ENCODE measurements at regions not wholly inside any gene's neighbourhood (a gene's known extent, or its start where the extent isn't known, plus 50 kb on each side); places are given as distances from the start of the nearest gene placed in this dataset.

DNA sequence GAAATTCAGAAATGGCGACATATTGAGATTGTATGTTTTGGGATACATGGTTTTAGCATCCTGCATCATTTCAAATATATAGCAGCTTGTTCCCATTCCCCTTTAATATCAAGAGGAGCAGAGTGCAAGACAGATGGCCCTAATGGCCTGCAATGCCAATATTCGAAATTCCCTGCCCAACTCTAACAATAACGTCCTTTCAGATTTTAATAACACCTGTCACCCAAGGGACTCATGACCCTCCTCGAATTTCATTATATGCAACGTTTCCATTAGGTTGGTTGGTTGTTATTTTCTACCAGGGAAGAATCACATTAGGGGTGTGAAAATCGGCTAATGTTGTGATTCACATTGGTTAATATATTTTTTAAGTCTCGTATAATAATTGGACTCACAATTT is 170.0 kb downstream of the TNFSF13B start:
- DNase-seq, result no peak

DNA sequence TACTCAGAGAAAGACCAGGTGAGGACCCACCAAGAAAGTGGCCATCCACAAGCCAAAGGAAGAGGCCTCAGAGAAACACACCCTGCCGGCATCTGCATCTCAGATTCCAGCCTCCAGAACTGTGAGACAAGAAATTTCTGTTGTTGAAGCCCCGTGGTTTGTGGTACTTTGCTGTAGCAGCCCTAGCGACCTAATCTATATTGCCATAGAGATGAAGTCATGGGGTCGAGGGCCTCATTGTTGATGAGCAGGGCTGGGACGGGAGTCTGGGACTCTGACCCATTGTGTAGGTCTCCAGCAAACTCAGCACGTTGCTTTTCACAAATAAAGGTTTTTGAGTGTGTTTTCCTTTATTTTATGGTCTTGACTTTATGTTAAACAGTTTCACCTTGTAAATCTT is 174.9 kb downstream of the TNFSF13B start:
- DNase-seq, result no peak

DNA sequence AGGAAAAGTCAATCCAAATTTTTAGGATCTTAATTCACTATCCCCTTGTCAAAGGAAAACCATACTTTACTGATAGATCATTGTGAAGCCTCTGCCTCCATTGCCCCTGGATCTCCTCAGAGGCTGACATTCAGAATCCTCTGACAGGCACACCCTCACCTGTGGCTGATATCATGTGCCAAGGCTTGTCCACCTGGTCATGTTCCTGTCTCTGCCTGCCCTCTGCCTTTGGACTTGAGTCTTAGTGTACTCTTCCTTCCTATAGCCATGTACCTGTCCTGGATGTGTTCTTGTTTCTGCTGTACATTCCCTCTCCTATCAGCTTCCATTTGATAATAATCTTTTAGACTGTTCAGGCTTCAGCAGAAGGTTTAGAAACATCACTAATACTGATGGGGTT is 179.4 kb downstream of the TNFSF13B start:
- DNase-seq, result no peak

DNA sequence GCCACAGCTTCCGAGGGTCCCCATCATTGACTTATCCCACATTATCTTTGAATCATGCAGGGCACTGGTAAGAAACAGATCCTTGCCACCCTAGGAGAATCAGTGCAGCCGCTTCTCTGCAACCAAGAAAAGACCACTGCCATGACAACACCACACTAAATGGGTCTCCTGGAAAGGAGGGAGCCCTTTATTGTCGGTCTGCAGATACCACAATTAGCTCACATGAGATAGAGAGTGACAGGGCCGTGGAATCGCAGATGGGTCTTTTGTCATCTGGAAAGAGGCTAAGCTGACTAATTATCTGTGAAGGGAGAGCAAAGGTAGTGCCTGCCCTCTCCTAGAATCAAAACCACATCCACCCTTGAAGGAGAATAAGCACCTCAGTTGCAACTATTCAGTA is 178.3 kb upstream of the MYO16 start:
- DNase-seq, result no peak

DNA sequence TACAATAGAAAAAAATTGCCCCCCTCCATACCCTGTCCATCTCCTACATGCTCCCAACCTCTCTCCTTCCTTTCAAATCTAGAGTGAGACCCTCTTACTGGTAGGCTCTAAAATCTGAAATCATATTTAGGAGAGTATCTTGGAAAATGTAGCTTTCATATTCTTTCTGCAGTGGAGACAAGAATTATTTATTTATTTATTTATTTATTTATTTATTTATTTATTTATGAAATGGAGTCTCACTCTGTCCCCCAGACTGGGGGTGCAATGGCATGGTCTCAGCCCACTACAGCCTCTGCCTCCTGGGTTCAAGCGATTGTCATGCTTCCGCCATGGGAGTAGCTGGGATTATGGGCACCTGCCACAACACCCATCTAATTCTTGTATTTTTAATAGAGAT is 174.1 kb upstream of the MYO16 start:
- no peak for DNase-seq

DNA sequence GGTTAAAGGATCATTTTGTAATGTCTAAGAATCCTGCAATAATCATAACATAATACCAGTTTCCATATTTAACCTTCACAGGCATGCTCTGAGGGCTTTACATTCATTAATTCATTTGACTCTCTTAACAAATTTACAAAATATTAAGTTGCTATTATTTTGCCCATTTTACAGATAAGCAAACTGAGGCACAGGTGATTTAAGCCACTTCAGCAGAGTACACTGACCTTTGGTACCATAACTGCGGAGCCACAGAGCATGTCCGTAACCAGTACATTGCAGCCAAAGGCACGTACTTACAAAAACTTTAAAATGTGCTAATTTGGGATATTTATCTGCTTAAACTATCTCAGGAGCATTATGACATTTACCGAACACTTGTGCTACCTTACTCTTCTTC is 169.4 kb upstream of the MYO16 start:
- no peak for DNase-seq

DNA sequence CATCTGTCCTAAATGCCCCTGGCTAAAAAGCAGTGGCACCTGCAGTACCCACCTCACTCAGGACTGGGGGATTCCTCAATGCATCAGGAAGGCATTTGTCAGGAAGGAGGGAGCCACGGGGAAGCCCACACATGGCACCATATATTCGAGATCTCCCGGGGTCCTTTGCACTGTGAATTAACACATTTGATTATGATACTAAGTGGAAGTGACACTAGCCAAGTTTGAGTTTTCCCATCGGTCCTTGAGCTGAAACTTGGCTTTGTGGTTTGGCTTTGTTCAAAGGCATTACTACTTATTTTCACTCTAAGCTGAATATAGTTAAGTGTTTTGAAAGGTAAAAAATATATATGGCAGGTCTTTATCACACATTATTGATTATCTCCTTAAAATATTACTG is 168.7 kb upstream of the MYO16 start:
- no peak for DNase-seq

DNA sequence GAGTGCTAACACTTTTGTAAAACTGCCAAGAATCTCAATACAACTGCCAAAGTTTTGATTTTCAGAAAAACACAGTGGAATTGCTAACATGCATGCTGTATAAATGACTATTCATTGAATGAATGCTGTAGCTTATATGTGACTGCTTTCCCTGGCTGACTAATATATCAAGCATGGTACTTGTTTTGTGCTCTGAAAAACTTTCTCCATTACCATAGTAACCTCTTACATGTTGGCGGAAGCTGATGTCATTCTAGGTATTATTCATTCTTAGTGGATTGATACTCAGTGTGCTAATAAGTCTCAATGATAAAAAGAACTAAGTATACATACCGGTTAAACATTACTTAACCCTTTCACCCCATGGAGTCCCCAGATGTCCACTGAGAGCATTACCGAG is 166.1 kb upstream of the MYO16 start:
- no peak for DNase-seq

DNA sequence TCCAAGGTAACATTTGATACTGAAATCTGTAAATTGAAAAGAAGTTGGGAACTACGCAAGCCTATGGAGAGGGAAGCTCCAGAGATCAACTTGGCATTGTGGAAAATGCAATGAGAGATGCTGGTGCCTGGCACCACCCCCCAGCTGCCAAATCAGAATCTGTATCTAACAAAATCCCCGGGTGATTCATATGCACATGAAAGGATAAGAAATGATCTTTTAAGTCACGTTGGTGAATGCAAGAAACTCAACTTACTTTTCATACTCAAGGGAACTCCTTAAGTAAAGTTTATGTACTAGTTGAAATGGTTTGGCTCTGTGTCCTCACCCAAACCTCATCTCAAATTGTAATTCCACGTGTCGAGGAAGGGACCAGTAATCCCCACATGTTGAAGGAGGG is 158.5 kb upstream of the MYO16 start:
- no peak for DNase-seq

DNA sequence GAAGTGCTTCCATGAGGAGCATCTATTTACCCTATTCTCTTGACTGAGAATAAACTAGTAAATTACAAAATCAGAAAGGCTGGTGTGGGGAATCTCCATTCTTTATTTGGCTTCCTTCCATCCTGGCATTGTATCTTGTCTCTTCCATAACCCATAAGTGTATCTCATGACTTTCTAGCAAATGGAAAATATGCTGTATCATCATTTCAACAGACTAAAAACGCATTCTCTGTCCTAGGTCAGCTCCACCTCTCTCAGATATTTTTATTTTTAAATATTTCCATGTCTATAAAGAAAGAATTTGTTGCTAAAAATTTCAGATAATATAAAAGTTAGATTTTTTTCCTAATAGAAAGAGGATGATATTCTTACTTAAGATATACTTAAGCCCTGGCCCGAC is 154.2 kb upstream of the MYO16 start:
- DNase-seq, result no peak

DNA sequence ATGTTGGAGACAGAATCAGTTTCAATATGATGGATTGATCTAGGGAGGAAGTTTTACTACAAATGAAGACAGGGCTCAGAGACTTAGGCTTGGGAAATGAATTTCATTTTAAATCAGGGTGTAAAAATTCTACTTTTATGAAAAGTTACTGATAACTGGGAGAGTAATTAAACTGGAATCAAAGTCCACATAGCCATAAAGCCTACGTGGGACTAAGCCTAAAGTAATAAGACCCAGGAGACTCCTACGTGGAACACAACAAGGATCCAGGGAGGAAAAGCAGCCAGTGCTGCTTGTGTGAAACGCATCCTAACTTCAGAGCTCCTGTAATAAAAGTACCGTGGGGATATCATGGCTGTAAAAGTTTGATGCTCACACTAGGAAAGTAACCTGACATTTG is 152.0 kb upstream of the MYO16 start:
- DNase-seq, result no peak

DNA sequence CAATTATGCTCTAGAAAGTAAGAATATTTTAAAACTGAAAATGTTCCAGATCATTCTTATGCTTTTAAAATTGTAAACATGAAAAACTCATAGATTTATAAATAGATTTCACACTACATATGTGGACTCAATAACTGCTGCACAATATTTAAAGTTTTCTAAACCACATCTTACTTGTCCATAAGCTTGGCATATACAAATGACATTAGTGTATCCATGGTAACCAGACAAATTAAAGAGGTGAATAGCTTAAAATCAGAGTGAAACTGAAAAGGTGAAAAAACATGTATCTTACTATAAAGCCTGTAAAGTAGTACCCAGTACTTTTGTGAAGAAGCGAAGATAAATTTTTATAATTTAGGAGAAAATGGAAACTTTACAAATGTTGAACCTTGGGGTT is 151.2 kb upstream of the MYO16 start:
- no peak for DNase-seq

DNA sequence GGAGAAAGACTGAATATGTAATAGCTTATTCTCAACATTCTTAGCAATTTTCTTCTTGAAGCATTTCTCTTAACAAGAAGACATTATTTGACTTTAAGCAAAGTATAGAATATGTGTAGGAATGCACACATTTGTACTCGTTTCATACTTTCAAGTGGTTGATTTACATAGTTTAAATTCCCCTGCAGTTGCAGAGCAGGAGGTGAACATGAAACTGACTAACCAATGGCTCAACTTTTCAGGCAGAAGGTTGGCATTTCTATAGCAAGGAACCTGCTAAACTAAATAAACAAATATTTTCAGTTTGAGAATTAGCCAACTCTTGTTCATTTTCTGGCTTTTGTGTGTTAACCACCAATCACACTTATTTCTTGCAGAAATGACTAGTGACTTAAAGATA is 145.4 kb upstream of the MYO16 start:
- no peak for DNase-seq

DNA sequence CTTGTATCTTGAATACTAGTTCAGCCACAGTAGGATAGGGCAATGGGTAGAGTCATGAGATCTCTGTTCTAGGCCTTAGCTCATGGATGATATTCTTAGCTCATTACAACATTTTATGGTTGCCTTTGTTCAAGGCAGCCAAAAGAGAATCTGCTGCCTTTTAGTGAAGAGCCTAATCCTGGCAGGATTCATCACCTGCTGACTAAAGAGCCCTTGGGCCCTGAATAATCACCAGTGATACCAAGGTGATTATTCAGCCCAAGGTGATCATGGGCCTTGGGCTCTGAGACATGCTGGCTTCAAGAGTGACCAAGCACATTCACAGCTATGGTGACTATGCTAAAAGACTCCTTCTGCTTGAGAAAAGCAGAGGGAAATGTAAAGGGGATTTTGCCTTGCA is 143.3 kb upstream of the MYO16 start:
- DNase-seq, result no peak

DNA sequence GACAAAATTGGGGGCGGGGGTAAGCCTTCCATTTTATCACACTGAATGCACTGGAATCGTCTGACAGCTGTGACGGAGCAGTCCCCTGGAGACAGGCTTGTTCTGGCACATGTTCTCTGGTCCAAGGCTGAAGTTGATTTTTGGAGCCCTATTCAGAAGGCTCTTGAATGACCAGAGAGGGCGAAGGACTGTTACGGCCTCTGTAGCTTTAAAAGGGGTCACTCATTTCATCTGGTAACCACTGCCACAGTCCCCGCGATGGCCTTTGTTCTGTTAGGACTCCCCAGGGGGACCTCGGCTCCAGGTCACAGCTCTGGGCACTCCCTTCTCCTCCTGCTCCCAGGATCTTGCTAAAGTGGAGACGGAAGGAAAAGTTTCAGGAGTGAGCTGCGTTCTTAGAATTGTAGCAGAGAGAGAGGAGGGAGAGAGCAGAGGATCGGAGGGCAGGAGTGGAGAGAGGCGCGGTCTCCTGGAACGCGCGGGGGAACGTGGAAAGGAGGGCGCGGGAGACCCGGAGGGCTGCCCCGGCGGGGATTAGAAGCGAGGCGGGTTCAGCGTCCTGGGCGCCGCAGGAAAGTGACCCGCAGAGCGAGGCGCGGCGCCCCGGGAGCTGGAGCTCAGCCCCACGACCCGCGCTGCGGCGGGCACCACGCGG is 134.3 kb upstream of the MYO16 start:
- no peak for DNase-seq

DNA sequence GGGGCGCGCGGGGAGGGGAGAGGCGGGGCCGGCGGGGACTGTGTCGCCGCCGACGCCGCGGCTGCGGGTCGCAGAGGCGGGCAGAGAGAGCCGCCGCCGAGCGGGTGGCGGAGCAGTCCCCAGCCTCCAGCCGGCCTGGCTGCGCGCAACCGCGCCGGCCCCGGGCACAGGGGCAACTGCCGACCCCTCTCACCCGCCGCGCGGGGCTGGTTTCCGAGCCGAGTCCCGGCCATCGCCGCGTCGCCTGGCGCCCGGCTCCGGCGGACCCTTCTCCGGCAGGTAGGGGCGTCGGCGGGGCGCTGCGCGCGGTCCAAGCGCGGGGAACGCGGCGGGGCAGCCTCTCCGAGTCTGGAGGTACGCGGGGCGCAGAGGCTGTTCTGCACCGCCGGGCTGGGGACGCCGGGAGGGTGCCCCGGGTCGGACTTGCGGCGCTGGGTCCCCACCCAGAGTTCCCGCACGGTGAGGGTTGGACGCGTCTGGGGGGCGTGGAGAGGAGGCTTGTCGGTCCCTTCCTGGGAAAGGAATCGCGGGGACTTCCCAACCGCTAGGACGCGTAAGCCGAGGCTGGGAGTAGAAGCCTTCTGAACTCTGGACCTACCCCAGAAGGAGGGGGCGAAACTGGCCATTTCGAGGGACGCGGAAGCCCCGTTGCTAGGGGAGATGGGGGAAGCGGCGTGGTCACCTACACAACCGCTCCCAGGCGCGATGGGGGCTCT is 133.6 kb upstream of the MYO16 start:
- DNase-seq, result peak; percentile 51

DNA sequence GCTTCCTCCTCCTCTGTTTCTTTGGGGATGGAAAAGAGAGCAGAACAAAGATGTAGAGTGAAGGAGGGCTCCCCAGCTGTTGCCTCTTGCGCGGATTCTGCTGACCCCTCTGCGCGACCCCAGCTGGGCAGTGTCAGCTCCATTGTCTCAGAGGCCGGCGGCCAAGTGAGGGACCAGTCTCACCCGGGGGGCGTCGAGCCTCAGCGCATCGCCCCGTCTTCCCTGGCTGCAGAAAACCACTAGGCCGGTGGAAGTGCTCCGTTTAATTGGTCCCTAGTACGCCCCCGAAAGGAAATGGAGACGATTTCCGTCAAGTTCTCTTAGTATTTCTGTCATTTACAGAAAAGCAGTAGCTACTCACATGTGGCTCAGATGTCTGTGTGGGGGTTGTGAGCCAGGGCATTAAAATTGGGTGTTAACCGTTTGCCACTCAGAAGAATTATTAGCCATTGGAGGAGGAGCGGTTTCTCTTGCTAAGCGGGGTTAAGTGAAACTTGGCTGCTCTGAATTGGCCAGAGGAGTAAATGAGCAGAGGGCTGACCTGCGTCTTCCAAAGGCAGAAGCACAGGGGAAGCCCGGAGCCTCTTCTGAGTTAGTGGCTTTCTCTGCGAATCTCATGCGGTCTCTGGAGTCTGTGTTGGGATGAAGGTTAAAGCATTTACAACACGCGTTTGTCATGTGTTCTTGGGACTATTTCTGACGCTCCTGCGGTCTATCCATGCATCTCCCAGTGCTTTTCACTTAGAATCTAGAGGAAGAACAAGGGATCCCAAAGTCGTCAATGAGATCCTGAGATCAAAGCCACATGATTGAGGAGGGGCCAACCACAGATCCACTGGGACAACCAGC is 132.8 kb upstream of the MYO16 start:
- DNase-seq, result peak; percentile 37

DNA sequence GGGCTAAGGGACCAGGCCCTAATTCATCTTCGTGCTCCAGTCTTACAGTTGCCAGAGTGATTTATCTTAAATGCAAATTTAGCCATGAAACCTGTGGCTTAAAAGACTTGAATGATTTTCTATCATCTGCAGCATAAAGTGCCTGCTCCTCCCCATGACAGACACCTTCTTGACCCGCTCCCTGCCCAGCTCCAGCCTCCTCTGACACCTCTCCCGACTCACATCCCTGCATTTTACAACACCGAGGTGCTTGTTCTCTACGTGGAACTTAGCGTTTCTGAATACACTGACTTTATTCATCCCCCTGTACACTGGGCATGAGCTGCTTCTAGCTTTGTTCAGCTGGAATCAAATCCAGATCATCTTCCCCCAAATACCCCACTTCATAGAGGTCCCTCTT is 128.7 kb upstream of the MYO16 start:
- no peak for DNase-seq

DNA sequence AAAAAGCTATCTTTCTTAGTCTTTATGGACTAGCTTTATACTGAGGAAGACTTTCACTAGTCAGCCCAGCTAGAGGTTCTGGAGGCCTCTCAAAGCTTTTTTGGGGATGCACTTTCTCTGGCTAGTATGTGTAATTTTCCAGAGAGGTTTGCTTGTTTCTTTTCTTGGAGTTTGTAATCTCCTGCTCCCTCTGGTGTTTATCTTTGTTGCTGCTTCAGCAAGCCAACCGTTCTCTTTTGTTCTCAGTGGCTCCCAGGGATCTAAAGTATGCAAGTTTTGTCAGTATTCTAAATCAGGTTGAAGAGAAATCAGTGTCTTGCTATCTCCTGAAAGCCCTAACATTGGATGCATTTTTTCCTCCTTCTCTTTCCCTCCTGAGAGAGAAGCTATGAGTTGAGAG is 121.1 kb upstream of the MYO16 start:
- DNase-seq, result no peak

DNA sequence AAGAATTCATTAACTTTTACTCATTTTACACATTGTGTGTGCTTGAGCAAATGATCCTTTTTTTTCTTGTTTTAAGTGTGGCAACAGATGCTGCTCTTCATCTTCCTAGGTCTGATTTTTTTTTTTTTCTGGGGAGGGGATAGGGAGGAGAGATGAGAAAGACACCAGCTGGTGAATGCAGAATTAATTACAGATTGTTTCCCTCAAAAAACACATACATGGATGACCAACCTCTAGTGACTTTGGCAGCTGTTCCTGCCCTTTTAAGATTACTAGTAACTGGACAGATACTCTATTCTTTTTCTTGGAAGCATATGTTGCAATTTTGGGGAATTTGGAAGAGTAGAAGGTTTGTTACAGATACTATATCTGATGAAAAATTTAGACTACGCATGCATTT is 103.6 kb upstream of the MYO16 start:
- no peak for DNase-seq

DNA sequence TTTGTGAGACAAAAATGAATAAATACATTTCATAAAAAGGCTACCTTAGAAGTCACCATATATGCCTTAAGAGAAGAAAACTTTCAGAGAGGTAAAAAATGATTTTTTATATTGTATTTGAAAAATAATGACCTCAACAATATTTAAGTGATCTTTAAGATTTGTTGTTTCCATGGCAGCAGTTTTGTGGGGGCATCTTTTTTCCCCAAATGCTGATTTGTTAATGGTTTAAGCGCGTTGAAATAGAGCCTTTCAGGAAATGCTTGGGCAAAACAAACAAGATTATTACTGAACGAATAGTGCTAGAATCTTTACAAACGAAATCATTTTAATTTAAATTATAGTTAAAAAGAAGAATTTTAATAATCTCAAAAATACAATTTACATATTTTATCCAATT is 103.1 kb upstream of the MYO16 start:
- DNase-seq, result no peak

DNA sequence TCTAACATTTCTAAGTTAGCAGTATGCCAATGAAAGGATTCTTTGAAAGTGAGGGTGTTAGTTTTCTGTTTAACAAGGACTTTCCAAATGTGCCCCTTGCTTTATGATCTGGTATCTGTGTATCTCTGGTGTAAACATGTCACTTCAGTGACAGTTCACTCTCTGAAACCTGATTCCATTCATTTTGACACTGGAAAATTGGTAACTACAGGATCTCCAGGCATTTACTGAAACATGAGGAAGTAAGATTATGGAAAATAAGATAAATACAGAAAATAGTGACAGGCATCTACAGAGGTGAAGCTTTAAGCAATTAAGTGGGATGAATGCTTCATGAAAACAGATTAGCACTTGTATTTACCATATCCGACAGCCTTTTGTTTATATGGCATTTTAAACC is 101.6 kb upstream of the MYO16 start:
- no peak for DNase-seq

DNA sequence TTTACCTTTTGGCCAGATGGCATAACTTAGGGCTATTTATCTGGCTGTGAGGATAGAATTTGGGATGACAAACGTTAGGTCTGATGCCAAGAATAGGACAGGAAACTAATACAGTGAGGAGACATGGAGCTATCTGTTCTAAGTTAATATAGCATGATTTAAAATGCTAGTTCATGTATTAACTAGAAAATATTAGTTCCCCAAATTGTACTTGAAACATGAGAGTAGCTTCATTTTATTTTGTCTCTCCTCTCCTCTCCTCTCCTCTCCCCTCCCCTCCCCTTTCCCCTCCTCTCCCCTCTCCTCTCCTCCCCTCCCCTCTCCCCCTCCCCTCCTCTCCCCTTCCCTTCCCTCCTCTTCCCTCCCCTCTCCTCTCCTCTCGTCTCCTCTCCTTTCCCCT is 101.1 kb upstream of the MYO16 start:
- no peak for DNase-seq

DNA sequence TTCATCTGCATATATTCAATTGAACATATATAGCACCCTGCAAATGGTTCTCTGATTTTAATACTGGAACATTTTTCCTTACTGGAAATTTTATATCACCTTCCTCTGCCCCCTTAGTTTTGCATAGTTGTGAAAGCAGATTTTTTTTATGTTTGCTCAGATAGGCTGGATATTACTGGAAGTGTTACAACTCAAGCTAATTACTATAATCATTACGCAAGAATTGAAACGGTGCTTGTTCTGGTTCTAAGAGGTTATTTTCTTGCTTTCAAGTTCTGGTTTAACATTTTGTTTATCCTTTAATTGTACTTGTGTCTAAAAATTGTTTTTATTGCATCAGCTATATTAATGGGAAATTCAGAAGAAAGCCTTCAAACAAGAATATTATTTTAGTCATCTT is 95.6 kb upstream of the MYO16 start:
- no peak for DNase-seq
